HepG2 (cell line): ENCODE measurements at regions not wholly inside any gene's neighbourhood (a gene's known extent, or its start where the extent isn't known, plus 50 kb on each side); places are given as distances from the start of the nearest gene placed in this dataset.

Experiments used
- ATAC-seq: fragments of 200-7000 bp; cut with Tn5 transposase; 3 replicates; pipeline ENCODE4 v1.9.1; 2020; ENCODE audit warnings: mild to moderate bottlenecking, moderate library complexity
- BruUV-seq: library from RNA; stranded (reverse); fragments of 400-500 nt; replicated peaks from 2 replicates; lab custom pipeline; 2021; lab: Mats Ljungman, UMichigan
- CTCF ChIA-PET: fragments of 300-600 bp; formaldehyde crosslinking; extraction: SDS; loops from one replicate; lab custom pipeline; 2021; ENCODE audit warnings: low total read pairs, inconsistent platforms, low intra/inter-chr PET ratio; lab: Yijun Ruan, JAX
- POLR2A ChIA-PET: fragments of 350-600 bp; sonication (Branson Sonifier 250); formaldehyde crosslinking; loops from one replicate; lab custom pipeline; 2020; ENCODE audit warnings: antibody characterized with exemption, inconsistent platforms; lab: Yijun Ruan, JAX
- DNase-seq: peaks from one replicate; pipeline ENCODE4 v3.0.0-alpha.2; 2015; ENCODE audit warnings: low spot score
- FAIRE-seq: peaks from 3 replicates; lab custom pipeline; 2011; peaks lifted over from hg19 to GRCh38; lab: Jason Lieb, UNC
- H2AFZ ChIP-seq: one replicate; pipeline ENCODE4 v1.6.1; 2011; ENCODE audit warnings: low read length, inconsistent platforms
- H3K27ac ChIP-seq: fragments of 300-600 bp; 3 replicates; pipeline ENCODE4 v1.8.0; 2011; ENCODE audit warnings: mixed run types, mild to moderate bottlenecking, mixed read lengths, low read length, inconsistent platforms; ENCODE audit not compliant: insufficient read depth; ENCODE audit errors: extremely low read length
- H3K27me3 ChIP-seq, 2 experiments: fragments of 200-600 bp in 1 of 2; 2 replicates in 1 of 2; 3 replicates in 1 of 2; pipeline versions ENCODE4 v1.6.0 to v1.8.0; 2011; ENCODE audit warnings: low read length in 2 of 2, mild to moderate bottlenecking in 2 of 2, moderate library complexity in 2 of 2, inconsistent platforms in 1 of 2; ENCODE audit not compliant: insufficient read depth in 2 of 2, control insufficient read depth in 1 of 2
- H3K36me3 ChIP-seq, 2 experiments: fragments of 200-600 bp in 1 of 2; replicated peaks in 1 of 2; 2 replicates in 1 of 2; 3 replicates in 1 of 2; pipeline versions ENCODE4 v1.5.1 to v1.8.0; 2011; ENCODE audit warnings: low read length in 2 of 2, inconsistent platforms in 1 of 2; ENCODE audit not compliant: insufficient read depth in 2 of 2, control insufficient read depth in 1 of 2
- H3K4me1 ChIP-seq: 2 replicates; pipeline ENCODE4 v1.5.1; 2012; ENCODE audit warnings: low read length, inconsistent platforms; ENCODE audit not compliant: insufficient read depth
- H3K4me2 ChIP-seq: 2 replicates; pipeline ENCODE4 v1.6.0; 2011; ENCODE audit warnings: low read depth, low read length, inconsistent platforms
- H3K4me3 ChIP-seq, 3 experiments: fragments of 200-600 bp in 1 of 3; sonication (generic), shearing (Covaris generic) in 1 of 3; replicated peaks in 1 of 3; 2 replicates each; pipeline ENCODE4 v1.5.1; 2011 to 2016; ENCODE audit warnings: low read length in 3 of 3, inconsistent platforms in 2 of 3, low read depth in 2 of 3, mild to moderate bottlenecking in 2 of 3, control low read depth in 1 of 3, mixed read lengths in 1 of 3; ENCODE audit not compliant: insufficient read depth in 1 of 3
- H3K79me2 ChIP-seq: one replicate; pipeline ENCODE4 v1.6.1; 2011; ENCODE audit warnings: low read length, inconsistent platforms; ENCODE audit not compliant: insufficient read depth
- H3K9ac ChIP-seq: 2 replicates; pipeline ENCODE4 v1.6.0; 2011; ENCODE audit warnings: mild to moderate bottlenecking, low read depth, low read length, inconsistent platforms; ENCODE audit not compliant: insufficient read depth
- H3K9me3 ChIP-seq: 2 replicates; pipeline ENCODE4 v1.5.1; 2012; ENCODE audit warnings: mild to moderate bottlenecking, low read length
- H4K20me1 ChIP-seq: 2 replicates; pipeline ENCODE4 v1.6.0; 2011; ENCODE audit warnings: inconsistent platforms, mild to moderate bottlenecking, low read length, moderate library complexity; ENCODE audit not compliant: insufficient read depth
- AHR ChIP-seq: IDR thresholded peaks from 2 replicates; pipeline ENCODE4 v1.6.1; 2018; ENCODE audit warnings: missing genetic modification reagents, missing compliant biosample characterization
- ARNTL ChIP-seq: sonication (generic); formaldehyde crosslinking; IDR thresholded peaks from 2 replicates; pipeline ENCODE4 v1.4.0; 2020; ENCODE audit warnings: mild to moderate bottlenecking, missing genetic modification reagents
- EHMT2 ChIP-seq: fragments of 200-600 bp; sonication (generic); IDR thresholded peaks from 2 replicates; pipeline ENCODE4 v1.7.0; 2017; ENCODE audit warnings: antibody characterized with exemption, low read depth, low read length, borderline replicate concordance
- FOXA3 ChIP-seq: IDR thresholded peaks from 2 replicates; pipeline ENCODE4 v1.6.1; 2016; ENCODE audit warnings: missing genetic modification reagents, missing compliant biosample characterization
- HNRNPLL ChIP-seq: fragments of 200-400 bp; formaldehyde crosslinking; IDR thresholded peaks from 2 replicates; pipeline ENCODE4 v1.6.1; 2017; ENCODE audit warnings: mild to moderate bottlenecking, low read depth, low read length; ENCODE audit not compliant: poor library complexity, severe bottlenecking
- MEIS2 ChIP-seq: sonication (generic); formaldehyde crosslinking; IDR thresholded peaks from 2 replicates; pipeline ENCODE4 v1.9.0; 2021; ENCODE audit warnings: mild to moderate bottlenecking, missing genetic modification reagents
- MIXL1 ChIP-seq: IDR thresholded peaks from 2 replicates; pipeline ENCODE4 v1.6.1; 2016
- ZFP90 ChIP-seq: sonication (generic); formaldehyde crosslinking; IDR thresholded peaks from 2 replicates; pipeline ENCODE4 v1.8.0; 2022; ENCODE audit warnings: missing genetic modification reagents, mild to moderate bottlenecking, inconsistent platforms, borderline replicate concordance
- ZNF253 ChIP-seq: sonication (generic); formaldehyde crosslinking; IDR thresholded peaks from 2 replicates; pipeline ENCODE4 v1.8.0; 2022; ENCODE audit warnings: mild to moderate bottlenecking, missing genetic modification reagents, borderline replicate concordance
- ZNF331 ChIP-seq: sonication (generic); formaldehyde crosslinking; IDR thresholded peaks from 2 replicates; pipeline ENCODE4 v1.4.0; 2020; ENCODE audit warnings: missing genetic modification reagents
- ZNF333 ChIP-seq: sonication (generic); formaldehyde crosslinking; IDR thresholded peaks from 2 replicates; pipeline ENCODE4 v1.4.0; 2020; ENCODE audit warnings: mild to moderate bottlenecking, missing genetic modification reagents, borderline replicate concordance
- ZNF33B ChIP-seq: sonication (generic); formaldehyde crosslinking; IDR thresholded peaks from 2 replicates; pipeline ENCODE4 v1.5.1; 2020; ENCODE audit warnings: mild to moderate bottlenecking, missing genetic modification reagents
- ZNF558 ChIP-seq: sonication (generic); formaldehyde crosslinking; IDR thresholded peaks from 2 replicates; pipeline ENCODE4 v1.9.0; 2022; ENCODE audit warnings: mild to moderate bottlenecking, missing genetic modification reagents, borderline replicate concordance
- ZNF891 ChIP-seq: sonication (generic); formaldehyde crosslinking; IDR thresholded peaks from 2 replicates; pipeline ENCODE4 v1.5.0; 2020; ENCODE audit warnings: mild to moderate bottlenecking, missing genetic modification reagents
- WGBS: methylation state at CpG from one replicate; pipeline ENCODE4 v1.1.6; 2017; ENCODE audit warnings: low lambda C conversion rate; 5-methylcytosine and 5-hydroxymethylcytosine counted together
- in situ Hi-C: cut with HindIII; loops from 2 replicates; pipeline ENCODE4 v1.10.0; 2017; ENCODE audit warnings: low pct_unique_long_range_greater_than_20kb; ENCODE audit not compliant: extremely low pct_ligation_motif_present
- intact Hi-C: fragments of 100-400 bp; cut with micrococcal nuclease; formaldehyde crosslinking; loops from one replicate; pipeline ENCODE4 v1.10.0; 2022; ENCODE audit not compliant: unreplicated experiment
- TF ChIP-seq, protein P1 (sequence below): sonication (generic); formaldehyde crosslinking; IDR thresholded peaks from 2 replicates; pipeline ENCODE4 v1.9.0; 2021; ENCODE audit warnings: mild to moderate bottlenecking, missing genetic modification reagents
- TF ChIP-seq, protein P2 (sequence below): sonication (generic); formaldehyde crosslinking; IDR thresholded peaks from 2 replicates; pipeline ENCODE4 v1.5.0; 2020; ENCODE audit warnings: missing genetic modification reagents
- TF ChIP-seq, protein P3 (sequence below): sonication (generic); formaldehyde crosslinking; IDR thresholded peaks from 2 replicates; pipeline ENCODE4 v1.5.0; 2020; ENCODE audit warnings: missing genetic modification reagents, mild to moderate bottlenecking, borderline replicate concordance

DNA sequence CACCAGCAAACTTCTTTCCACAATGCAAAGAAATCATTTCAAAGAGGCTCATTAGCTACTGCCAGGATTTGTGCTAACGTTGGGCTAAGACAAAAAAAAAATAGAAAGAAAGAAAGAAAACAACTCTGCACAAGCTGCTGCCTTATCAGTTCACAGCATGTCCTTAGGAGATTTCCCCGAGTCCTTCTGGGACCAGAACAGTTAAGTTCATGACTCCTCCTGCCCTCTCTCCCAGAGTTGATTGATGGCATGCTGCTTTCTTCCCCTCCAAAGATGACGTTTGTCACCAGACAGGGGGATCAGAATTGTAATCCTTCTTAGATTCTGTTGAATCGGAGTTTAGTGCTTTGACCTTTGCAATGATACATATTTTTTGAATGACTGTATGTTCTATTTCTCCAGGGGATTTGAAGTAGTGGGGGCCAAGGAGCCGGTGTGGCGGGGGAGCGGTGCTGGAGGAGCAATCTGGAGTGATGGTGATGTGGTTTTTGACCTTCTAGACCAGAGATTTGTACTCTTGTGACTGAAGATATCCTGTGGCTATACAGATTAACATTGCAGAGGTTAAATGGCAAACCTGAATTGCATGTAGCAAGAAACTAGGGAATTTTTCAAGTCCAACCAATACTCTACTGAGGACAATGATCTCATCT, 409.2 kb upstream of the TMPO start:
- no peak for FAIRE-seq
- H3K9ac ChIP-seq: no peak overlapping the region
- 15% methylated on average over 7 of the region's 7 CpGs for WGBS

More for the DNA sequence above, 409.2 kb upstream of the TMPO start:
- in situ Hi-C loops: no loop called here
- Histone ChIP-seq H3K79me2 (no peaks in the 10 kb centered on the region), H3K4me3 (no peak overlapping the region), H3K4me2 (no peak overlapping the region), H4K20me1 (no peaks in the 10 kb centered on the region), H3K9me3 (no peaks in the 10 kb centered on the region), H3K4me1 (no peaks in the 10 kb centered on the region), H2AFZ (no peak overlapping the region), H3K27ac (no peak overlapping the region), H3K36me3 (no peaks in the 10 kb centered on the region), H3K27me3 (no peaks in the 10 kb centered on the region)
- BruUV-seq: no TSS peak
- ATAC-seq (no peak), DNase-seq (no peak)
- CTCF ChIA-PET: no interaction called here
- intact Hi-C loops: no loop called here
- POLR2A ChIA-PET: no interaction called here
- TF ChIP-seq ZNF333 (CRISPR knock-in tag) (no peak), ZNF253 (CRISPR knock-in tag) (no peak), MEIS2 (CRISPR knock-in tag) (no peak), ZNF33B (no peak), EHMT2 (no peak), HNRNPLL (no peak), FOXA3 (CRISPR knock-in tag) (no peak), ZFP90 (no peak), ZNF558 (no peak), AHR (CRISPR knock-in tag) (no peak), ARNTL (CRISPR knock-in tag) (no peak), MIXL1 (CRISPR knock-in tag) (no peak), ZNF891 (CRISPR knock-in tag) (no peak), ZNF331 (no peak)
- TF ChIP-seq, protein P1, sequence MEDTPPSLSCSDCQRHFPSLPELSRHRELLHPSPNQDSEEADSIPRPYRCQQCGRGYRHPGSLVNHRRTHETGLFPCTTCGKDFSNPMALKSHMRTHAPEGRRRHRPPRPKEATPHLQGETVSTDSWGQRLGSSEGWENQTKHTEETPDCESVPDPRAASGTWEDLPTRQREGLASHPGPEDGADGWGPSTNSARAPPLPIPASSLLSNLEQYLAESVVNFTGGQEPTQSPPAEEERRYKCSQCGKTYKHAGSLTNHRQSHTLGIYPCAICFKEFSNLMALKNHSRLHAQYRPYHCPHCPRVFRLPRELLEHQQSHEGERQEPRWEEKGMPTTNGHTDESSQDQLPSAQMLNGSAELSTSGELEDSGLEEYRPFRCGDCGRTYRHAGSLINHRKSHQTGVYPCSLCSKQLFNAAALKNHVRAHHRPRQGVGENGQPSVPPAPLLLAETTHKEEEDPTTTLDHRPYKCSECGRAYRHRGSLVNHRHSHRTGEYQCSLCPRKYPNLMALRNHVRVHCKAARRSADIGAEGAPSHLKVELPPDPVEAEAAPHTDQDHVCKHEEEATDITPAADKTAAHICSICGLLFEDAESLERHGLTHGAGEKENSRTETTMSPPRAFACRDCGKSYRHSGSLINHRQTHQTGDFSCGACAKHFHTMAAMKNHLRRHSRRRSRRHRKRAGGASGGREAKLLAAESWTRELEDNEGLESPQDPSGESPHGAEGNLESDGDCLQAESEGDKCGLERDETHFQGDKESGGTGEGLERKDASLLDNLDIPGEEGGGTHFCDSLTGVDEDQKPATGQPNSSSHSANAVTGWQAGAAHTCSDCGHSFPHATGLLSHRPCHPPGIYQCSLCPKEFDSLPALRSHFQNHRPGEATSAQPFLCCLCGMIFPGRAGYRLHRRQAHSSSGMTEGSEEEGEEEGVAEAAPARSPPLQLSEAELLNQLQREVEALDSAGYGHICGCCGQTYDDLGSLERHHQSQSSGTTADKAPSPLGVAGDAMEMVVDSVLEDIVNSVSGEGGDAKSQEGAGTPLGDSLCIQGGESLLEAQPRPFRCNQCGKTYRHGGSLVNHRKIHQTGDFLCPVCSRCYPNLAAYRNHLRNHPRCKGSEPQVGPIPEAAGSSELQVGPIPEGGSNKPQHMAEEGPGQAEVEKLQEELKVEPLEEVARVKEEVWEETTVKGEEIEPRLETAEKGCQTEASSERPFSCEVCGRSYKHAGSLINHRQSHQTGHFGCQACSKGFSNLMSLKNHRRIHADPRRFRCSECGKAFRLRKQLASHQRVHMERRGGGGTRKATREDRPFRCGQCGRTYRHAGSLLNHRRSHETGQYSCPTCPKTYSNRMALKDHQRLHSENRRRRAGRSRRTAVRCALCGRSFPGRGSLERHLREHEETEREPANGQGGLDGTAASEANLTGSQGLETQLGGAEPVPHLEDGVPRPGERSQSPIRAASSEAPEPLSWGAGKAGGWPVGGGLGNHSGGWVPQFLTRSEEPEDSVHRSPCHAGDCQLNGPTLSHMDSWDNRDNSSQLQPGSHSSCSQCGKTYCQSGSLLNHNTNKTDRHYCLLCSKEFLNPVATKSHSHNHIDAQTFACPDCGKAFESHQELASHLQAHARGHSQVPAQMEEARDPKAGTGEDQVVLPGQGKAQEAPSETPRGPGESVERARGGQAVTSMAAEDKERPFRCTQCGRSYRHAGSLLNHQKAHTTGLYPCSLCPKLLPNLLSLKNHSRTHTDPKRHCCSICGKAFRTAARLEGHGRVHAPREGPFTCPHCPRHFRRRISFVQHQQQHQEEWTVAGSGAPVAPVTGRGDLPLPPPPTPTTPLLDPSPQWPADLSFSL: no peak
- TF ChIP-seq, protein P2, sequence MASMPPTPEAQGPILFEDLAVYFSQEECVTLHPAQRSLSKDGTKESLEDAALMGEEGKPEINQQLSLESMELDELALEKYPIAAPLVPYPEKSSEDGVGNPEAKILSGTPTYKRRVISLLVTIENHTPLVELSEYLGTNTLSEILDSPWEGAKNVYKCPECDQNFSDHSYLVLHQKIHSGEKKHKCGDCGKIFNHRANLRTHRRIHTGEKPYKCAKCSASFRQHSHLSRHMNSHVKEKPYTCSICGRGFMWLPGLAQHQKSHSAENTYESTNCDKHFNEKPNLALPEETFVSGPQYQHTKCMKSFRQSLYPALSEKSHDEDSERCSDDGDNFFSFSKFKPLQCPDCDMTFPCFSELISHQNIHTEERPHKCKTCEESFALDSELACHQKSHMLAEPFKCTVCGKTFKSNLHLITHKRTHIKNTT (CRISPR knock-in tag): no peak
- TF ChIP-seq, protein P3, sequence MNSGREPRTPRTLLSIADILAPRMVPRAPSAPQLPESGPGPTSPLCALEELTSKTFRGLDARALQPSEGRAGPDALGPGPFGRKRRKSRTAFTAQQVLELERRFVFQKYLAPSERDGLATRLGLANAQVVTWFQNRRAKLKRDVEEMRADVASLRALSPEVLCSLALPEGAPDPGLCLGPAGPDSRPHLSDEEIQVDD (CRISPR knock-in tag): no peak
- TF ChIP-seq, all 625 proteins: peak for 0
